Upper lobe of right lung (tissue), 1 donor: ENCODE measurements at regions not wholly inside any gene's neighbourhood (a gene's known extent, or its start where the extent isn't known, plus 50 kb on each side); places are given as distances from the start of the nearest gene placed in this dataset.

Source experiments
- ATAC-seq: fragments of 200-7000 bp; cut with Tn5 transposase; one replicate; pipeline ENCODE4 v1.9.1; 2020; ENCODE audit warnings: mild to moderate bottlenecking, moderate library complexity
- DNase-seq: peaks from one replicate; pipeline ENCODE4 v3.0.0-alpha.2; 2020
- H3K27ac ChIP-seq: fragments of 200-600 bp; one replicate; pipeline ENCODE4 v1.8.0; 2022
- H3K27me3 ChIP-seq: fragments of 200-600 bp; one replicate; pipeline ENCODE4 v1.8.0; 2022; ENCODE audit warnings: mild to moderate bottlenecking
- H3K36me3 ChIP-seq: fragments of 200-600 bp; one replicate; pipeline ENCODE4 v1.8.0; 2022
- H3K4me1 ChIP-seq: fragments of 200-600 bp; one replicate; pipeline ENCODE4 v1.8.0; 2022
- H3K4me3 ChIP-seq: fragments of 200-600 bp; one replicate; pipeline ENCODE4 v1.8.0; 2022; ENCODE audit warnings: mild to moderate bottlenecking
- H3K9me3 ChIP-seq: fragments of 200-600 bp; one replicate; pipeline ENCODE4 v1.8.0; 2022
- intact Hi-C: fragments of 100-400 bp; cut with DNase I; formaldehyde crosslinking; loops from one replicate; pipeline ENCODE4 v1.11.0; 2022
- TF ChIP-seq, protein P1 (sequence below): fragments of 200-600 bp; IDR thresholded peaks from one replicate; pipeline ENCODE4 v1.8.0; 2022; ENCODE audit warnings: antibody characterized with exemption
- donor health status: DM: no; HTN: yes; CAD: no; lungs with severe emphysema.

DNA sequence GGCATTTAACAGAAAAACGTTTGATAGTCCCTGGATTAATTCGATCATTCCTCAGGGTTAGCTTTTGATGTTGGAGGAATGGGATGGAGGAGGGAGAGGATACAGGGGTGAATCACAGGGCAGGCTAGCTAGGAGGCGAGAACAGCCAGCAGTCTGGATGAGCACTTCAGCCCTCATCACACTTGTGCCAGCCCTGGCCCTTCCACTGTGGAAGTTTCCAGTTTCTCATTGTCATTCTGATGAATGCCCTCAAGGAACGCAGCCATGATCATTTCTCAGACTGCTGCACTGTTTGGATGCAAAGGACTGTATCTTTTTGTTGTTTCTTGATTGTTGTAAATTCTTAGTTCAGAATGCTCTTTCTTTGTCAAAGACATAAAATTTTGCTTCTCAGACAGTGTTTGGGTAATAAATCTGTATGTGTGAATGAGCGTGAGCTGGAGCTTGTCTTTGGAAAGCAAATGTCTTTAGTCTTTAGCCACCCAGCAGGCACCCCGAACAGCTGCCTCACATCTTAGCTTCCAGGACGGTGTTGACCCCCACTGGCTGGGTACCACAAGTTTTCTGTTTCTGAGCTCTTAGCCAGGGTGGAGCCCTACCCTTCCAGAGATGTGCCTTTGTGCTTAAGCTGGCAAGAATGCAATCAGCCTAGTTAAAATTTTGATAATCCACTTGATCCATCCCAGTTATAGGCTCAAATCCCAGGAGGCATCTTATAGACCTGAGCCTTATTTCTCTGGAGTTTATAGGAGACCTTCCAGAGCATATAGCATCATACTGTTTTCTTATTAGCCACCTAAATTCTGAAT, 121.1 kb downstream of the PDCD6IP start:
- Histone ChIP-seq H3K9me3 (no peaks in the 10 kb centered on the region), H3K27ac (no peak overlapping the region)
- TF ChIP-seq, protein P1, sequence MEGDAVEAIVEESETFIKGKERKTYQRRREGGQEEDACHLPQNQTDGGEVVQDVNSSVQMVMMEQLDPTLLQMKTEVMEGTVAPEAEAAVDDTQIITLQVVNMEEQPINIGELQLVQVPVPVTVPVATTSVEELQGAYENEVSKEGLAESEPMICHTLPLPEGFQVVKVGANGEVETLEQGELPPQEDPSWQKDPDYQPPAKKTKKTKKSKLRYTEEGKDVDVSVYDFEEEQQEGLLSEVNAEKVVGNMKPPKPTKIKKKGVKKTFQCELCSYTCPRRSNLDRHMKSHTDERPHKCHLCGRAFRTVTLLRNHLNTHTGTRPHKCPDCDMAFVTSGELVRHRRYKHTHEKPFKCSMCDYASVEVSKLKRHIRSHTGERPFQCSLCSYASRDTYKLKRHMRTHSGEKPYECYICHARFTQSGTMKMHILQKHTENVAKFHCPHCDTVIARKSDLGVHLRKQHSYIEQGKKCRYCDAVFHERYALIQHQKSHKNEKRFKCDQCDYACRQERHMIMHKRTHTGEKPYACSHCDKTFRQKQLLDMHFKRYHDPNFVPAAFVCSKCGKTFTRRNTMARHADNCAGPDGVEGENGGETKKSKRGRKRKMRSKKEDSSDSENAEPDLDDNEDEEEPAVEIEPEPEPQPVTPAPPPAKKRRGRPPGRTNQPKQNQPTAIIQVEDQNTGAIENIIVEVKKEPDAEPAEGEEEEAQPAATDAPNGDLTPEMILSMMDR = no peak

DNA sequence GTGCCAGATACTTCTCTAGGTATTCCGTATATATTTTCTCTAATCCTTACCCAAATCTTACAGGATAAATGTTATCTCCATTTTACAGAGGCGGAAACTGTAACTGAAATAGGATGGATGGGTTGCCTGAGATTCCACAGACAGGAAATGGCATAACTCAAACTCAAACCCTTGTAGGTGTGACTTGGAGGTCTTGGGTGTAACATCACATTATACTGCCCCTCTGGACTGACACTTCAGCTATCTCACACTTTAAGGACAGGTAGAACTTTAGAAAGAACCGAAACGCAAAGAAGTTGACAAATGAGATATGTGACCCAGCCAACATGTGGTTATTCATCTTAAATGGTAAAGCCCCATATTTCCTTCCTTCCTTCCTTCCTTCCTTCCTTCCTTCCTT, 122.1 kb downstream of the PDCD6IP start:
- TF ChIP-seq, protein P1 = no peak
- no peak overlapping the region for H3K4me3 ChIP-seq
- no peaks in the 10 kb centered on the region for H3K36me3 ChIP-seq
- H3K27ac ChIP-seq = no peak overlapping the region
- H3K27me3 ChIP-seq = no peaks in the 10 kb centered on the region
- H3K4me1 ChIP-seq = no peaks in the 10 kb centered on the region
- DNase-seq (no peak), ATAC-seq (no peak)
- intact Hi-C loops = no loop called here
- no peaks in the 10 kb centered on the region for H3K9me3 ChIP-seq

More for the DNA sequence above, 121.1 kb downstream of the PDCD6IP start:
- Histone ChIP-seq H3K36me3 (no peaks in the 10 kb centered on the region), H3K27me3 (no peaks in the 10 kb centered on the region), H3K4me3 (no peak overlapping the region), H3K4me1 (no peaks in the 10 kb centered on the region)
- DNase-seq = no peak
- intact Hi-C loops = no loop called here
- ATAC-seq = no peak

DNA sequence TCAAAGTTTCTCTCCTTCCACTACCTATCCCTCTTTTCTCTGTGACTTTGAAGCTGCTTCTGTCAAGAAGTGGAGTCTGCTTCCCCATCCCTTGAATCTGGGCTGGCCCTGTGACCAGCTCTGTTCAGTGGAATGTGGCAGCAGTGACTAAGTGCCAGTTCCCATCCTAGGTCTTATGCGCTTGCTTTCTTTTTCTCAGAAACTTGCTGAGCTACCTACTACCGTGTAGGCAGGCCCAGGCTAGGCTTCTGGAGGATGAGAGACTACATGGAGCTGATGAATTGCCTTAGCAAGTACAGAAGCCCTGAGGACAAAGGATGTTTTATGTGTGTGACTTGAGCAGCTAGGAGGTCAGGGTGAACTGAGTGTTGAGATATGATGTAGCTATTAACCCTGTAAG, 123.2 kb downstream of the PDCD6IP start:
- no peaks in the 10 kb centered on the region for H3K4me1 ChIP-seq
- no peaks in the 10 kb centered on the region for H3K27me3 ChIP-seq
- H3K9me3 ChIP-seq = no peaks in the 10 kb centered on the region
- TF ChIP-seq, protein P1 = no peak
- no peaks in the 10 kb centered on the region for H3K36me3 ChIP-seq
- DNase-seq (no peak), ATAC-seq (no peak)
- intact Hi-C loops = no loop called here
- no peak overlapping the region for H3K4me3 ChIP-seq
- no peak overlapping the region for H3K27ac ChIP-seq

DNA sequence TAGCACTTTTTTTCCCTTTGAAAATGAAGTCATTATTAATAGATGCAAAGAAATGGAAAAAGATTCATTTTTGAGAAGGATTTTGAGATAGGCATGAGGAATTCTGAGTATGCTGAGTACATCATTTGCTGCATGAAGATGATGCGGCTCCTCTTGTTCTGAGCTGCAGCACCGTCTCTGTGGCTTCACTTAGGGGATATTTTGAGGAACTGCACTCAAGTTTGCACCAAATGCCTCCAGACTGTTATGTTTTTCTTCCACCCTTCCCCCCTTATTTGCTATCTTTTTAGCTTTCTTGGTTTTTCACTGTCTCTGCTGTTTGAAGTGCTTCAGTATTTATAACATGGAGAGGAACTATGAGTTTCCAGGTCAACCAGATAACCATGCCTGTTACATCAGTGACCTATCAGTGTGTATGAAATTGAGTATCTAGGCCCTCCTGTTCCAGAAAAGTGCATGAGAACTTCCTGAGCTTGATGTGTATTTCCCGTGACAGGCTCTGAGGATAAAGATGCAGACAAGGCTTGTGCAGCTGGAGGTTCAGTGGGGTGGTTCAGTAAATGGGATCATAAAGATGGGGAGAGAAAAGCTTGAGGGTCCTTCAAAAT, 128.7 kb downstream of the PDCD6IP start:
- ATAC-seq (no peak), DNase-seq (no peak)
- no peaks in the 10 kb centered on the region for H3K27me3 ChIP-seq
- no peaks in the 10 kb centered on the region for H3K4me1 ChIP-seq
- TF ChIP-seq, protein P1 = no peak
- no peaks in the 10 kb centered on the region for H3K9me3 ChIP-seq
- H3K4me3 ChIP-seq = no peak overlapping the region
- intact Hi-C loops = no loop called here
- H3K36me3 ChIP-seq = no peaks in the 10 kb centered on the region
- H3K27ac ChIP-seq = no peak overlapping the region

DNA sequence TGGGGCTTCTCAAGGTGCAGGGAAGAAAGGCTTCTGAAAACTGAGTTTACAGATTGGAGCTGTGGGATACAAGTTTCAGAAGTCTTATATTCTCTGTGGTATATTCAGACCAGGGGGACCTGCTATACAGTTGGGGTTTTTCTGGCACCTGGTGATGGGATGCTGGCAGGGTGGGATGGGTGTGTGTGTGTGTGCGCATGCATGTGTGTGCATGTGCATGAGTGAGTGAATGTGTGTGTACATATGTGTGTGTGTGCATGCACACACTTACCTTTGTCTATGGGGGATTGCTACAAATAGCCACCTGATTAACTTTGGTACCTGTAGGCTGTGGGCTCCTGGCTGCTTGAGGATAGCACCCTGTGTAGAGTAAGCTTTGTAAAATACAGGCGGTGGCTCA, 131.4 kb downstream of the PDCD6IP start:
- Histone ChIP-seq H3K4me1 (no peaks in the 10 kb centered on the region), H3K9me3 (no peaks in the 10 kb centered on the region), H3K27ac (no peak overlapping the region), H3K36me3 (no peaks in the 10 kb centered on the region), H3K4me3 (no peak overlapping the region), H3K27me3 (no peaks in the 10 kb centered on the region)
- intact Hi-C loops = no loop called here
- no peak for ATAC-seq
- TF ChIP-seq, protein P1 = no peak
- DNase-seq = no peak
